Fibroblast of lung (primary cell): ENCODE measurements at regions not wholly inside any gene's neighbourhood (a gene's known extent, or its start where the extent isn't known, plus 50 kb on each side); places are given as distances from the start of the nearest gene placed in this dataset.

Source experiments
- CTCF ChIP-seq, 2 donors: IDR thresholded peaks in 1 of 2; conservative IDR thresholded peaks in 1 of 2; 1 replicate in 1 of 2; 2 replicates in 1 of 2; pipeline ENCODE4 v1.5.1; 2011 to 2012; ENCODE audit warnings: low read length in 2 of 2, control low read depth in 1 of 2, inconsistent platforms in 1 of 2, low read depth in 1 of 2, mild to moderate bottlenecking in 1 of 2
- EZH2 ChIP-seq: IDR thresholded peaks from 2 replicates; pipeline ENCODE4 v1.5.1; 2012; ENCODE audit warnings: low read length, control low read depth, mild to moderate bottlenecking; ENCODE audit errors: missing control alignments

GRCh38 chr16:85306071-85306792 is 194.0 kb upstream of the CIBAR2 start:
- no peak for TF ChIP-seq CTCF (conservative IDR thresholded peaks at IDR 0.05 in 1 of 2, IDR thresholded peaks at IDR 0.05 in 1 of 2; ENCODE audit: low read depth in 1 of 2, low read length in 2 of 2)
- TF ChIP-seq EZH2: no peak
